GM08714 (cell line): ENCODE measurements at regions not wholly inside any gene's neighbourhood (a gene's known extent, or its start where the extent isn't known, plus 50 kb on each side); places are given as distances from the start of the nearest gene placed in this dataset.
A peak's percentile ranks its signal among the peaks of the same experiment; 100 is the strongest.

Source experiments
- H3K4me3 ChIP-seq: fragments of 200-500 bp; sonication (Bioruptor generic); 2 replicates; pipeline ENCODE4 v1.5.1; 2014; ENCODE audit warnings: mild to moderate bottlenecking, low read length, inconsistent platforms
- ZNF274 ChIP-seq: IDR thresholded peaks from 2 replicates; pipeline ENCODE4 v1.6.1; 2012; ENCODE audit warnings: mild to moderate bottlenecking, low read depth, low read length

- no peak overlapping the region for H3K4me3 ChIP-seq
- no peak for TF ChIP-seq ZNF274
Measured at GRCh38 chr15:92705764-92706163, 50.2 kb upstream of the FAM174B start.

GRCh38 chr15:92706201-92706600, 50.6 kb upstream of the FAM174B start:
- no peak for TF ChIP-seq ZNF274

GRCh38 chr15:92707880-92708551, 52.4 kb upstream of the FAM174B start:
- no peak overlapping the region for H3K4me3 ChIP-seq
- no peak for TF ChIP-seq ZNF274

More at GRCh38 chr15:92706201-92706600, 50.6 kb upstream of the FAM174B start:
- no peak overlapping the region for H3K4me3 ChIP-seq

- TF ChIP-seq ZNF274 = no peak
- no peak overlapping the region for H3K4me3 ChIP-seq
Measured at GRCh38 chr15:92708635-92709034, 53.1 kb upstream of the FAM174B start.

GRCh38 chr15:92709110-92709790, 53.7 kb upstream of the FAM174B start:
- TF ChIP-seq ZNF274 = no peak
- no peak overlapping the region for H3K4me3 ChIP-seq

GRCh38 chr15:92711457-92711831, 55.9 kb upstream of the FAM174B start:
- no peak for TF ChIP-seq ZNF274
- H3K4me3 ChIP-seq = no peak overlapping the region

- H3K4me3 ChIP-seq = peak overlapping the region; percentile 26; the same call in 1 of the 2 replicates
- no peak for TF ChIP-seq ZNF274
Measured at GRCh38 chr15:92714077-92714476, 58.5 kb upstream of the FAM174B start.

GRCh38 chr15:92714477-92715401, 59.2 kb upstream of the FAM174B start:
- H3K4me3 ChIP-seq = peak overlapping the region; percentile 26; the same call in 1 of the 2 replicates
- TF ChIP-seq ZNF274 = no peak

- no peak for TF ChIP-seq ZNF274
- H3K4me3 ChIP-seq = no peak overlapping the region
Measured at GRCh38 chr15:92715758-92716157, 60.2 kb upstream of the FAM174B start.

- H3K4me3 ChIP-seq = no peak overlapping the region
- no peak for TF ChIP-seq ZNF274
Measured at GRCh38 chr15:92719021-92719420, 63.4 kb upstream of the FAM174B start.

GRCh38 chr15:92724144-92724543, 68.6 kb upstream of the FAM174B start:
- no peak overlapping the region for H3K4me3 ChIP-seq
- no peak for TF ChIP-seq ZNF274

- no peak for TF ChIP-seq ZNF274
- no peak overlapping the region for H3K4me3 ChIP-seq
Measured at GRCh38 chr15:92725171-92725570, 69.6 kb upstream of the FAM174B start.

- TF ChIP-seq ZNF274 = no peak
- no peak overlapping the region for H3K4me3 ChIP-seq
Measured at GRCh38 chr15:92728266-92728665, 72.7 kb upstream of the FAM174B start.

GRCh38 chr15:92733090-92733933, 77.7 kb upstream of the FAM174B start:
- TF ChIP-seq ZNF274 = no peak
- H3K4me3 ChIP-seq = no peak overlapping the region
